HL-60 (cell line): ENCODE measurements at regions not wholly inside any gene's neighbourhood (a gene's known extent, or its start where the extent isn't known, plus 50 kb on each side); places are given as distances from the start of the nearest gene placed in this dataset.

Experiments
- DNase-seq, 2 experiments: peaks; one replicate each; pipeline ENCODE4 v3.0.0-alpha.2; 2010 to 2020; ENCODE audit warnings: low read depth in 1 of 2, low spot score in 1 of 2
- H3K27ac ChIP-seq: fragments of 250-450 bp; sonication (Bioruptor Pico); replicated peaks from 2 replicates; pipeline ENCODE4 v1.5.1; 2020; ENCODE audit warnings: mild to moderate bottlenecking, moderate library complexity
- H3K27me3 ChIP-seq: fragments of 250-450 bp; sonication (Bioruptor Pico); 2 replicates; pipeline ENCODE4 v1.5.1; 2021; ENCODE audit warnings: mild to moderate bottlenecking, moderate library complexity; ENCODE audit not compliant: insufficient read depth, poor library complexity, severe bottlenecking
- H3K4me3 ChIP-seq: replicated peaks from 2 replicates; pipeline ENCODE4 v1.5.1; 2011; ENCODE audit warnings: mild to moderate bottlenecking, control low read depth, low read length; ENCODE audit not compliant: insufficient read depth
- CTCF ChIP-seq: IDR thresholded peaks from one replicate; pipeline ENCODE4 v1.5.1; 2011; ENCODE audit warnings: low read length, control low read depth, inconsistent platforms; ENCODE audit not compliant: insufficient read depth
- GABPA ChIP-seq: IDR thresholded peaks from 2 replicates; pipeline ENCODE4 v1.6.1; 2012; ENCODE audit warnings: low read depth
- POLR2AphosphoS5 ChIP-seq: IDR thresholded peaks from 2 replicates; pipeline ENCODE4 v1.6.1; 2012; ENCODE audit warnings: low read depth
- SPI1 ChIP-seq: IDR thresholded peaks from 2 replicates; pipeline ENCODE4 v1.6.1; 2012; ENCODE audit warnings: low read depth, mild to moderate bottlenecking, borderline replicate concordance
- TF ChIP-seq, protein P1 (sequence below): IDR thresholded peaks from 2 replicates; pipeline ENCODE4 v1.6.1; 2012; ENCODE audit warnings: low read depth; ENCODE audit not compliant: insufficient replicate concordance

DNA sequence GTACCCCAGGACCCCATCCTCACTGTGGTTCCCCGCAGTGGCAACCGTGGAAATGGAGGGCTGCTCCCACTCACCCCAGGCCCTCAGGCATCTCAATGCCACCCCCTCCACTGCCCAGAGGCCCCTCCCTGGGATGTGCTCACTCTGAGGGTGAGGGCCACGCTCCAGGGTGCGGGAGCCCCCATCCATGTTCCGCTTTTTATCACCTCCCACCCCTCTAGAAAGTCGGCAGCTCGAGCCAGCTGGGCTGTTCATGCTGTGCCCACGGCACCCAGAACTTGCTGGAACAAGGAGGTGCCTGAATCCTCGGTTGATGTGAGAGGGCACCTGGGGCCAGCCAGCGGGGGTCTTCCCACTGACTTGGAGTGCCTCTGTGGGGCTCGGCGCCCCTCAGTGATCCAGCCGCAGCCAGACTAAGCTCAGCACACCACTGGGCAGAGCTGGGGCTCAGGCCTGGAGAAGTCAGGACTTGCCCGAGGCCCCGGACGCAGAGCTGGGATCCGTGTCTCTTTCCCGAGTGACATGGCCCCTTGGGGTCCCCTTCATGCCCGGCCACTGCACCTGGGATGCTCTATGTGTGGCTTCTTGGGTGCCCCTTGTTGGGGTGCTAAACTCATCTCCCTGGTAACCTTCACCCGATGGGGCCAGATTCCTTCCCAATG is 143.1 kb upstream of the GSE1 start:
- Histone ChIP-seq H3K27me3 (no peaks in the 10 kb centered on the region), H3K27ac (no peak overlapping the region)
- TF ChIP-seq GABPA (no peak), POLR2AphosphoS5 (no peak)

GRCh38 chr16:85470873-85471272 is 142.2 kb upstream of the GSE1 start:
- H3K4me3 ChIP-seq = no peak overlapping the region
- no peak for DNase-seq
- TF ChIP-seq CTCF (no peak), POLR2AphosphoS5 (no peak), SPI1 (no peak), GABPA (no peak)
- TF ChIP-seq, protein P1, sequence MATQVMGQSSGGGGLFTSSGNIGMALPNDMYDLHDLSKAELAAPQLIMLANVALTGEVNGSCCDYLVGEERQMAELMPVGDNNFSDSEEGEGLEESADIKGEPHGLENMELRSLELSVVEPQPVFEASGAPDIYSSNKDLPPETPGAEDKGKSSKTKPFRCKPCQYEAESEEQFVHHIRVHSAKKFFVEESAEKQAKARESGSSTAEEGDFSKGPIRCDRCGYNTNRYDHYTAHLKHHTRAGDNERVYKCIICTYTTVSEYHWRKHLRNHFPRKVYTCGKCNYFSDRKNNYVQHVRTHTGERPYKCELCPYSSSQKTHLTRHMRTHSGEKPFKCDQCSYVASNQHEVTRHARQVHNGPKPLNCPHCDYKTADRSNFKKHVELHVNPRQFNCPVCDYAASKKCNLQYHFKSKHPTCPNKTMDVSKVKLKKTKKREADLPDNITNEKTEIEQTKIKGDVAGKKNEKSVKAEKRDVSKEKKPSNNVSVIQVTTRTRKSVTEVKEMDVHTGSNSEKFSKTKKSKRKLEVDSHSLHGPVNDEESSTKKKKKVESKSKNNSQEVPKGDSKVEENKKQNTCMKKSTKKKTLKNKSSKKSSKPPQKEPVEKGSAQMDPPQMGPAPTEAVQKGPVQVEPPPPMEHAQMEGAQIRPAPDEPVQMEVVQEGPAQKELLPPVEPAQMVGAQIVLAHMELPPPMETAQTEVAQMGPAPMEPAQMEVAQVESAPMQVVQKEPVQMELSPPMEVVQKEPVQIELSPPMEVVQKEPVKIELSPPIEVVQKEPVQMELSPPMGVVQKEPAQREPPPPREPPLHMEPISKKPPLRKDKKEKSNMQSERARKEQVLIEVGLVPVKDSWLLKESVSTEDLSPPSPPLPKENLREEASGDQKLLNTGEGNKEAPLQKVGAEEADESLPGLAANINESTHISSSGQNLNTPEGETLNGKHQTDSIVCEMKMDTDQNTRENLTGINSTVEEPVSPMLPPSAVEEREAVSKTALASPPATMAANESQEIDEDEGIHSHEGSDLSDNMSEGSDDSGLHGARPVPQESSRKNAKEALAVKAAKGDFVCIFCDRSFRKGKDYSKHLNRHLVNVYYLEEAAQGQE = no peak
- H3K27ac ChIP-seq = no peak overlapping the region
- H3K27me3 ChIP-seq = no peaks in the 10 kb centered on the region

More for the DNA sequence above, 143.1 kb upstream of the GSE1 start:
- H3K4me3 ChIP-seq = no peak overlapping the region
- no peak for DNase-seq

DNA sequence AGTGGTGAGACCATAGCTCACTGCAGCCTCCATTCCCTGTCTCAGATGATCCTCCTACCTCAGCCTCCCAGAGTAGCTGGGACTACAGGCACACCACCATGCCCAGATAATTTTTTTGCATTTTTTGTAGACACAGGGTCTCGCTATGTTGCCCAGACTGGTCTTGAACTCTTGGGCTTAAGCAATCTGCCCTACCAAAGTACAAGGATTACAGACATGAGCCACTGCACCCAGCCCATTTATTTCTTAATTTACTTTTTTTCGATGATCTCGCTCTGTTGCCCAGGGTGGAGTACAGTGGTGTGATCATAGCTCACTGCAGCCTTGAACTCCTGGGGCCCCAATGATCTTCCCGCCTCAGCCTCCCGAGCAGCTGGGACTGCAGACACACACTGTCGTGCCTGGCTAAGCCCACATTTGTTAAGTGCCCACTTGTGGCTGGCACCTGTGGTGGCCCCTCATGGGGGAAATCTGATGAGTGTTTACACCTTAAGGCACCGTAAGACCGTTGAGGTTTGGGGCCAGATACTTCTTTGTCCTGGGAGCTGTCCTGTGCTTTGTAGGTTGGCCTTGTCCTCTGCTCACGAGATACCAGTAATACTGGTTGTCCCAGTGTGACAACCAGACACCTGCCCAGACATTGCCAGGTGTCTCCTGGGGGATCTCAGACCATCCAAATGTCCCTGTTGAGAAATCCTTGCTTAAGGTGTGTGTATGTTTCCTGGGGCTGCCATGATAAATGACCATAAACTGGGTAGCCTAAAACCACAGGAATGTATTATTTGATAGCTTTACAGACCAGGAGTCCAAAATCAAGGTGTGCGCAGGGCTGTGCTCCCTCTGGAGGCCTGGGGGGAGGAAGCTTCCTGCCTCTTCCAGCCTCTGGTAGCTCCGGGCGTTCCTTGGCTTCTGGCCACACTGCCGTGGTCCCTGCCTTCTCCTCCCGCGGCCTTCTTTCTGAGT is 141.4 kb upstream of the GSE1 start:
- TF ChIP-seq CTCF = no peak
- TF ChIP-seq, protein P1 = no peak
- TF ChIP-seq GABPA = no peak
- no peak for TF ChIP-seq POLR2AphosphoS5
- no peak for TF ChIP-seq SPI1

DNA sequence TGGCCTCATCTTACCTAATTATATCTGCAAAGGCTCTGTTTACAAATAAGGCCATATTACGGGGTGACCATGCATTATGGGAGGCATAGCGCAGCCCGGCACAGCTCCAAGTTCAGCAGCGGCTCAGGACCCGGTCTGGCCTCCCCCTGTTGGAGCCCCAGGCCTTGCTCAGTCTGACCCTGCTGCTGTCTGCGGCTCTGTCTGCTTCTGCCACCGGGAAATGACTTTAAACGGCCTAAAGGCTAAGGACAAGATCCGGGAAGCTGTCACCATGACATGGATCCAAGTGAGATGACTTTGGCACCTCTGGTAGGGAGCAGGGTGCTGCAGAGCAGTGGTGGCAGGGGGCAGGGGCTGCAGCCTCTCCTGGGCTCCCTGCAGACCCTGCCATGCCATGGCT is 140.6 kb upstream of the GSE1 start:
- H3K27ac ChIP-seq = no peak overlapping the region
- no peaks in the 10 kb centered on the region for H3K27me3 ChIP-seq
- H3K4me3 ChIP-seq = no peak overlapping the region
- TF ChIP-seq POLR2AphosphoS5 (no peak), CTCF (no peak), SPI1 (no peak), GABPA (no peak)
- TF ChIP-seq, protein P1 = no peak
- DNase-seq = no peak

More for the DNA sequence above, 141.4 kb upstream of the GSE1 start:
- no peak overlapping the region for H3K27ac ChIP-seq
- DNase-seq = no peak
- no peaks in the 10 kb centered on the region for H3K27me3 ChIP-seq
- H3K4me3 ChIP-seq = no peak overlapping the region
